Lung (tissue), 11 donors: ENCODE measurements at regions not wholly inside any gene's neighbourhood (a gene's known extent, or its start where the extent isn't known, plus 50 kb on each side); places are given as distances from the start of the nearest gene placed in this dataset.

Experiments
- ATAC-seq: fragments of 200-7000 bp; cut with Tn5 transposase; one replicate; pipeline ENCODE4 v1.9.1; 2020; ENCODE audit warnings: moderate number of reproducible peaks; ENCODE audit not compliant: insufficient read depth, low FRiP score
- DNase-seq, 3 donors: peaks; one replicate each; pipeline ENCODE4 v3.0.0-alpha.2; 2013 to 2017
- H3K27ac ChIP-seq, 2 donors: one replicate each; pipeline ENCODE4 v1.5.1; 2013; ENCODE audit warnings: mild to moderate bottlenecking in 2 of 2, moderate library complexity in 2 of 2, control low read depth in 1 of 2, inconsistent platforms in 1 of 2, low read depth in 1 of 2, low read length in 1 of 2
- H3K27me3 ChIP-seq, 3 donors: one replicate each; pipeline ENCODE4 v1.5.1; 2013; ENCODE audit warnings: low read length in 2 of 3; ENCODE audit not compliant: control insufficient read depth in 3 of 3, insufficient read depth in 3 of 3
- H3K36me3 ChIP-seq, 4 donors: one replicate each; pipeline ENCODE4 v1.5.1; 2013; ENCODE audit warnings: low read length in 4 of 4, mild to moderate bottlenecking in 1 of 4, moderate library complexity in 1 of 4; ENCODE audit not compliant: control insufficient read depth in 4 of 4, insufficient read depth in 4 of 4
- H3K4me1 ChIP-seq, 5 donors: one replicate each; pipeline ENCODE4 v1.5.1; 2013; ENCODE audit warnings: low read length in 5 of 5, mild to moderate bottlenecking in 2 of 5, moderate library complexity in 1 of 5; ENCODE audit not compliant: control insufficient read depth in 5 of 5, insufficient read depth in 5 of 5
- H3K4me3 ChIP-seq: one replicate; pipeline ENCODE4 v1.5.1; 2013; ENCODE audit warnings: mild to moderate bottlenecking, control low read depth, moderate library complexity
- H3K9ac ChIP-seq, 2 donors: one replicate each; pipeline ENCODE4 v1.5.1; 2013; ENCODE audit warnings: low read length in 2 of 2, control low read depth in 1 of 2; ENCODE audit not compliant: insufficient read depth in 1 of 2
- H3K9me3 ChIP-seq, 4 donors: one replicate each; pipeline ENCODE4 v1.5.1; 2013; ENCODE audit warnings: low read length in 3 of 4, mild to moderate bottlenecking in 1 of 4, moderate library complexity in 1 of 4; ENCODE audit not compliant: control insufficient read depth in 4 of 4, insufficient read depth in 3 of 4
- WGBS, 2 donors: extraction: QIAGEN DNeasy Blood & Tissue Kit; methylation state at CpG; one replicate each; pipeline ENCODE4 v1.1.7; 2013; 5-methylcytosine and 5-hydroxymethylcytosine counted together
- TF ChIP-seq, protein P1 (sequence below): IDR thresholded peaks from 2 replicates; pipeline ENCODE4 v1.5.1; 2012; ENCODE audit warnings: mild to moderate bottlenecking; ENCODE audit errors: control extremely low read depth, extremely low read depth
- donor health status: control.
- donor health status: control.
- donor health status: Bipolar disorder and iron deficiency.
- donor health status: healthy.
- donor health status: DM: yes; HTN: yes; CAD: no.

- Histone ChIP-seq H3K9ac (no peak overlapping the region), H3K4me3 (no peak overlapping the region), H3K9me3 (peaks cover 0 to 1% (median 0%) of the 10 kb centered on the region in 4 donors), H3K4me1 (peaks cover 3 to 38% (median 12%) of the 10 kb centered on the region in 5 donors), H3K36me3 (no peaks in the 10 kb centered on the region), H3K27me3 (no peaks in the 10 kb centered on the region), H3K27ac (no peak overlapping the region)
- TF ChIP-seq, protein P1, sequence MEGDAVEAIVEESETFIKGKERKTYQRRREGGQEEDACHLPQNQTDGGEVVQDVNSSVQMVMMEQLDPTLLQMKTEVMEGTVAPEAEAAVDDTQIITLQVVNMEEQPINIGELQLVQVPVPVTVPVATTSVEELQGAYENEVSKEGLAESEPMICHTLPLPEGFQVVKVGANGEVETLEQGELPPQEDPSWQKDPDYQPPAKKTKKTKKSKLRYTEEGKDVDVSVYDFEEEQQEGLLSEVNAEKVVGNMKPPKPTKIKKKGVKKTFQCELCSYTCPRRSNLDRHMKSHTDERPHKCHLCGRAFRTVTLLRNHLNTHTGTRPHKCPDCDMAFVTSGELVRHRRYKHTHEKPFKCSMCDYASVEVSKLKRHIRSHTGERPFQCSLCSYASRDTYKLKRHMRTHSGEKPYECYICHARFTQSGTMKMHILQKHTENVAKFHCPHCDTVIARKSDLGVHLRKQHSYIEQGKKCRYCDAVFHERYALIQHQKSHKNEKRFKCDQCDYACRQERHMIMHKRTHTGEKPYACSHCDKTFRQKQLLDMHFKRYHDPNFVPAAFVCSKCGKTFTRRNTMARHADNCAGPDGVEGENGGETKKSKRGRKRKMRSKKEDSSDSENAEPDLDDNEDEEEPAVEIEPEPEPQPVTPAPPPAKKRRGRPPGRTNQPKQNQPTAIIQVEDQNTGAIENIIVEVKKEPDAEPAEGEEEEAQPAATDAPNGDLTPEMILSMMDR, result no peak
- DNase-seq, result no peak
- WGBS, 2 donors, result 91 to 93% methylated on average over 4 of the region's 4 CpGs
- no peak for ATAC-seq
These were observed 90.9 kb upstream of the NCOR2 start for GRCh38 chr12:124658302-124658701.

- Histone ChIP-seq H3K4me1 (peaks cover 3 to 40% (median 11%) of the 10 kb centered on the region in 5 donors), H3K9me3 (peaks cover 0 to 1% (median 0%) of the 10 kb centered on the region in 4 donors), H3K4me3 (no peak overlapping the region), H3K9ac (no peak overlapping the region), H3K27ac (no peak overlapping the region), H3K27me3 (no peaks in the 10 kb centered on the region), H3K36me3 (no peaks in the 10 kb centered on the region)
- TF ChIP-seq, protein P1, result no peak
- 69 to 77% methylated on average over 8 of the region's 8 CpGs for WGBS, 2 donors
- ATAC-seq (no peak), DNase-seq (no peak)
These were observed 89.6 kb upstream of the NCOR2 start for GRCh38 chr12:124656947-124657434.

- no peaks in the 10 kb centered on the region for H3K36me3 ChIP-seq
- H3K4me1 ChIP-seq, result peaks cover 3 to 34% (median 11%) of the 10 kb centered on the region in 5 donors
- H3K27ac ChIP-seq, result peak overlapping the region; percentile 68 to 86
- TF ChIP-seq, protein P1, result no peak
- peak; percentile 56 for ATAC-seq
- no peaks in the 10 kb centered on the region for H3K27me3 ChIP-seq
- DNase-seq, result peak; percentile 86 to 92 (median 90)
- 29 to 38% methylated on average over 20 of the region's 20 CpGs for WGBS, 2 donors
- H3K9me3 ChIP-seq, result peaks cover 0 to 1% (median 0%) of the 10 kb centered on the region in 4 donors
- no peak overlapping the region for H3K9ac ChIP-seq
- no peak overlapping the region for H3K4me3 ChIP-seq
These were observed 88.5 kb upstream of the NCOR2 start for GRCh38 chr12:124655698-124656516.
